ENCODE measurements at regions not wholly inside any gene's neighbourhood (a gene's known extent, or its start where the extent isn't known, plus 50 kb on each side); places are given as distances from the start of the nearest gene placed in this dataset.

DNA sequence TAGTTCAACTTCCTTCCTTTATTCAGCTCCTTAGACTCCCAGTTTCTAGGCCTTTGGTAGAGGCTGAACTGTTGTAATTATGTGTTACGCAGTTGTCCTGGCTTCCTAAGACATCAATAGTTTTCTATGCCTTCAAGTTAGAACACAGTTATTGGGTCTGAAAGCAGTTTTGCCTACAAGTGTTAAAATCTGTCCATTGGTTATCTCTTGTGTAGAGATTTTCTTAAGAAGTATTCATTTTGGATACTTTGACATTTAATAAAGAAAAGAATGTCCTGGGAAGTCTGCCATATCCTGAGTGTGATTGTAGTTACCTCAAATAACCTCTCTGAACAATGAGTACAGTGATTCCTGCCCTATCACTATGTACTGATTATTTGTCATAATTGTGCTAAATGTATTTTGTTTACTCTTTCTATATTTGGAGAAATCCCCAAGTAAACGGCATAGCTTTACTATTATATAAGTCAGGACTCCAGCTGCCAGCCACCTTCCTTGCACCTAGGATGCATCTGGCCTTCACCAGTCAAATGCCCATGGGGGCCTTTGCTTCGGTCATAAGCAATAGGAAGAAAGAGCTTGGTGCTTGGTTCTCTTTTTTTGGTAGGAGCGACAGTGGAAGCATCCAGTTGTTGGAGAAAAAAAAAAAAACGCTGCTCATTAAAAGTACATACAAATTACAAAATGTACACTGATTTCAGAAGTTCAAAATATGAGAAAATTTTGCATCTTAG lies 449.5 kb upstream of the PKDCC start:
- DNase-seq (ENCODE audit: low read depth), result no peak

DNA sequence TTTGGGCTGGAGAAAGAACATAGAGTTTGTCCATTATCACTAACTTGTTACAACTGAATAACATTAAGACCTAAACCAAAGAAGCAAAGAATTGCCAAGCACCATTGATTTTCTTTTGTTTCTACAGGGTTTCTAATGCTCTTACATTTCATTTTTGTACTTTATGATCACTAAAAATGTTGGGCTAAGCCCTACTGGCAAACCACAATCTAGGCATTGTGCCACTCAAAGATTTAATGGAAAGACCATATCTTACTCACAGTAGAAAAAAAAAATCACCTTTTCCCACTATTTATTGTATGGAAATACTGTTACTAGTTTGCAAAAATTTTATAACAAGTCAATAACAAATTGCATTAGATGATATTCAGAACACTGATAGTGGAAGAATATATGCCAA lies 447.4 kb upstream of the PKDCC start:
- DNase-seq (ENCODE audit: low read depth), result no peak

DNA sequence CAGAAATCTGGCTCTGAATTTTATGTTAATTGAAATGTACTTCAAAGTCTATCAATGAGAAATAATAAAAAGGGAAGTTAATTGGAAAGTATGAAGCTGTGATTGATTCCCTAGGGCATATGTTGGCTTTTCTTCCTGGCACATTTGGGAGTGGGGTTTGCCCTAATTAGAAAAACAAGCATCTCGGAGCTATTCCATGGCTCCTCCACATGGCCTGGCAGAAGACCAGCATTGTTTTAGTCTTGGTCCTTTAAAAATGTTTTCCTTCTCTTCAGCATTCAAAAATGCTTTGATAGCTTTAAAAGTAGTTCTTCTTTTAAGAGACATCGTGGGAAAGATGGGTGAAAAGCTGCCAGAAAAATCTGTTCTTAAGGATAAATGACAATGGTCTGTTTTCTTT lies 445.5 kb upstream of the PKDCC start:
- DNase-seq (ENCODE audit: low read depth), result no peak

DNA sequence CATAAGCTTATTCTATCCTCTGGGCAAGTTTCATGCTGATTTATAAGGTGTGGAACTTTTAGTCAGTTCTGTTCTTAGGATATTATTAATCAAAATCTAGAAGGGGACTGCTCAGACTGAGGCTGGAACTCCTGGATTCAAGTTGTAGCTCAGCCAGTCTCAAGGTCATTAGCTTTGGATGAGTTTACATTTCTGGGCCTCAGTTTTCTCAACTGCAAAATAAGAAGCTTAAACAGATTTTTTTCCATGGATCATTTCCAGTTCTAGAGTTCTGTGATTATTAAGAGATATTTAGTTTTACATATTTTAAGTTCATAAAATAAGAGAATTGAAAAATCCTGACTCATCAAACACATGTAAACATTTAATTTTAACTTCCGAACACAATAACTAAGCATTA lies 442.5 kb upstream of the PKDCC start:
- DNase-seq (ENCODE audit: low read depth), result no peak

DNA sequence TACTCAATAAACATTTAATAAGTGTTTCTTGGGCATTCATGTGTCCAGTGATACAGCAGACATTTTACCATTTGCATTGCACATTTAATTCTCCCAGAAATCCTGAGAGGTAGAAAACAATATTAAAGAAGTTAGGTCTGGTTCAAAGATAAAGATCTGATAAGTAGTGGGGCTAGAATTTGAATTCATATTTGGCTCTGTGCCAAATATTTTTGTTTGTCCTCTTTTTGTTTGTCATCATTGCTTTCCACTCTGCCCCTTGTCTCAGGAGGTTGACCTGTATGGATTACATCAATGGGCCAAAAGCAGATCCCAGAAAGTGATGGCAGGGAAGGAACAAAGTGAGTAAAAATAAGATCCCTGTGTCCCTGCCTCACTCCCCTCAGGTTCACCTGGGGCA lies 441.9 kb upstream of the PKDCC start:
- no peak for DNase-seq (ENCODE audit: low read depth)

DNA sequence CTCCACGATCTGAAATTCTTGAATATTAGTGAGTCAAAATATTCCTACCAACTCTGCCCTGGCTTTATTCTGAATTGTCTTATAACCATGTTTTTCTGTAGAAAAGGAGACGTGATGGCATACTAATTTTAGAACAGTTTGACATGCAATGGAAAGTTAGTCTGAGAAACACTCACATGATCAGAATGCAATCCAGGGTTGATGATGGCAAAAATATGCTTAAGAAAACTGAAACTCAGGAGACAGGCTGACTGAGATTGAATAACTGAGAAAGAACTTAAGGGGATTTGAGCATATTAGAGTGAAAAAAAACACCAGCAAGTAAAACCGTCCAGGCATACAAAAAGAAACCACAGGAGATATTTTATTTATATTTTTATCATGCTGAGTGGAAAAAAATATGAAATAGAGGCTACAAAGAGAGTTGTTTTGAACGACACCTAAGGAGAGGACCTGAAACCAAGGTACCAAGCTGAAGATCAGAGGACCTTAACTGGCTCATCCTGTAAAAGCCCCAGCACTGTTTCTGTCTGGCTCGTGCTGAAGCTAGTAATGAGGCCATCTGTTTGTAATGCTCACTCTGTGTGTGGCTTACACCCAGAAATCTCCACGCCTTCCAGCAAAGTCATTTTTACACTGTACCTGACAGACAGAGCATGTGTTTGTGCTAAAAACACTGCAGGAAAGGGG lies 437.2 kb upstream of the PKDCC start:
- DNase-seq (ENCODE audit: low read depth), result no peak

DNA sequence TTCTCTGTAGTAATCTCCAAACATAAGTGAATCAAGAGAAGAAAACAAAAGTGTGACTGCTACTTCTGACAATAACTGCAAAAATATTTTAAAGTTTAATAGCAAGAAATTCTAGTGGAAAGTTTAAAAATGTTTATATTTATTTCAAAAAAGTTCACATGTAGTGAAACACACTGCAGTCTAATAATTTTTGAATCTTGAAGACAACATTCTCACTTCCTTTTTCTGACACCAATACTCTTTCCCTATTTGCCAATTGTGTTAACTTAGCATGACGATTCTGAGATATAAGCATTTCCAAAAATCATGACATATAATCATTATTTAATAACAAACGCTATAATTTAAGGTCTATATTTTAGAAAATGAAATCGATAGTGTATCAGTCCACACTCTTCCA lies 429.1 kb upstream of the PKDCC start:
- no peak for DNase-seq (ENCODE audit: low read depth)

DNA sequence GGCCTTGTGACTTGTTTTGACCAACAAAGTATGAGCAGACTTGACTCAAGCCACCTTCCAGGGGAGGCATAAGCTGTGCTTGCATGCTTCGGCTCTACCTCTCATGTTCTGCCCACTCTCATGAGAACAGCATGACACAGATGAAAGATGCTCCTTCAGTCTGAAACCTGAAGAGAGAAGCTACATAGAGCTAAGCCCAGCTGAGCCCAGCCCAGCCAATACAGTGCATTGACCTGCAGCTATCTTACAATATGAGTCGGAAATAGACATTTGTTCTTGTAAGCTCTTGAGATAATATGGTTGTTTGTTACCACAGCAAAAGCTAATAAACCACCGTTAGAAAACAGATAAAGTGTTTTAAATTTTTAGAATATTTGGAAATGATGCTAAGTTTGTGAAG lies 426.7 kb upstream of the PKDCC start:
- no peak for DNase-seq (ENCODE audit: low read depth)

DNA sequence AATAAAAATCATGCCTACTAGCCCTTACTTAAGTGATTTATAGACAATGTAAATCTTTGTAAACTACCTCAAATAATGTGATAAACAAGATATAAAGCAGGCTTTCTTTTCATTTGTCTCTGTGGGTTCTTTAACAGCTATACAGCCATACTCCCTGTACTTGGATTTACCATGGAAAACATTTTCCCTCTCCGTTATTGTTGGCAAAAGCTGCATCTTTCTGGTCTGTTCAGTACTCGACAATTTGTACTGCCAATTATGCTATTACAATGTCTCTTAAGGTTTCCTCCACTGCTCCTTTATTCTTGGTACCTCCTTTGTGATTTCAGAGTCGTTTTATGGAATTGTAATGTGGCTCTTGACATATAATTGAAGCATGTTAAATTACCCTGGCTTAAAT lies 426.3 kb upstream of the PKDCC start:
- DNase-seq (ENCODE audit: low read depth), result no peak

DNA sequence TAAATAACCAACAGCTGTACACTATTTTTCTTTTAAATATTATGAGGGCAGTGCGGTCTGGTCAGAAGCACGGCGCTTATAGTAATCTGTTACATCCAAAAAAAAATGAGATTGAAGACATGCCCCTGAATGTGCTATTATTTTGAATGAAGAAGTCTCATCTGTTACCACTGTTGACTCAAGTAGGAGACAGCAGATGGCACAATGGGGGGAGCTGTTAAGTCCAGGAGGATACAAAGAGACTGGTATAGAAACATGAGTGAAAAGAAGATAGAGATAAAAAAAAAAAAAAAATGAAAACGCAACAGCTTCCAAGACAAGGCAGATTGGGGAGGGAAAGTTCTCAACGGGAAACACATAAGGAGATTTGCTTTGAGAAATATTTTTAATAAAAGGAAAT lies 425.5 kb upstream of the PKDCC start:
- no peak for DNase-seq (ENCODE audit: low read depth)

DNA sequence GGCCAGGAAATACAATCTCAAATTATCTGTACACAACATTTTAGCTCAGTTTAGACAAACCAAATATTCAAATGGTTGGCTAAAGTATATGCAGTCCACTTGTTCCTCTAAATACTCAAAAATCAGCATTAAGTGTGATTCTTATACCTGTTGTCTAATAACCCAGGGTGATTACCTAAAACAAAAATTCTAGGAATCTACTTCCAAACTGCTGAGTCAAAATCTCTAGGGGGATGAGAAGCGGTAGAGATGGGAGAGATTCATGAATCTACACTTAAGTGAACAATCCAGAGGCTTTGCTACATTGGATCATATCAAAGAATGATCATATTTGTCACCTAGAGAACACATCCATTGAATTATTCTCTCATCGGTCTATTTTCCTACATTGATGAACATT lies 420.9 kb upstream of the PKDCC start:
- DNase-seq (ENCODE audit: low read depth), result no peak

DNA sequence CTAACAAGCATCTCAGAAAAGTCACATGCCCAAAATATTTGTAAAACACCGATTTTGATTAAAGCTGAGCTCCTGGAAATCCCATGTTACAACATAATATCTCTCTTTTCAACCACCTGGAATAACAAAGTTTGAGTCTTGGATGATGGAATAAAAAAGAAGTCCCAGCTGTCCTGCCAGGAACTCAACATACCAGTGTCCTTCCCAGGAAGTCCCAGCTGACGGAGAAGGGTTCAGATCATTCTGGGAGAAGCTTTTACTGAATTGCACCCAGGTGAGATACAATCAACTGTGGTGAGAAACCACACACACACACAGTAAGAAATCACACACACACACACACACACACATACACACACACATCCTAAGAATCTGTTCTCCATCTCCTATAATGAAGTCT lies 413.1 kb upstream of the PKDCC start:
- DNase-seq (ENCODE audit: low read depth), result no peak

DNA sequence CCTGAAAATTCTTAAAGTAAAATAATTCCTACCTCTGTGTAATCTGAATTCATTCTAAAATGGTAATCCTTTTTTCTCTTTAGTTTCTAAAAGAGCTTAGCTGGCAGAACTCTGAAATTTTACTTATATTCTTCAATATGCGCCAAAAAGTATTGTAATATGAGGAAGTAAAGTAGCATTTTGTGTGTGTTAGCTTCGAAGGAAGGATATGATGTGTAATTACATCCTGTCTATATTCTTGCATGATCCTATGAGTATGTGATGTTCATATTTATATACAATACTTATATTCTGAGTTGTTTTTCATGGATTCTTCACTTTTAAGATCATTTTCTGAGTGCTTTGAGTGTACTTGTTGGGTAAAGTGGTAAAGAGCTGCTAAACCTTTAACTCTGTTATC lies 402.9 kb upstream of the PKDCC start:
- no peak for DNase-seq (ENCODE audit: low read depth)

DNA sequence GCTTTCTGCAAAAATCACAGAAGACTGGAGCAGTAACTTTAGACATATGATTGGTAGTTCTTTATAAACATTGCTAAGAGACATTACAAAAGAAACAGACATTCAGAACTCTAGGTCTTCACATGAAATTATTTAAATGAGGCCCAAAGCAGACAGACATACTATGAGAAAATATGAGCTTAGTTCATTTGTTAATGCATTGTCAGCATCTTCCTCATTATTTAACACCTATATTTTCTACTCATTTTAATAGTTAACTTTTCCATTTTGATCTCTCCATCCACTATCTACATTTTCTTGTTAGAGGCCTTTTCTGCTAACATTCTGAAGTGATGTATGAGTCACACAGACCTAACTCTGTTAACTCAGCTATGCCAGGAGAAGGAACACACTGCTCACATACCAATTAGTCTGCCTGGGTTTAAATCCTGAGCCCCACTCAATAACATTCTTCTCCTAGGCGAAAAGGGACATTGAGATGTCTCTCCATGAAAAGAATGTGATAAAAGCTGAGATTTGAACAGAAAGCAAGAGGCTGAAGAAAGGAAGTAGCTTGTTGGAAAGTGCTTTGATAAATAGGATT lies 400.3 kb upstream of the PKDCC start:
- DNase-seq (ENCODE audit: low read depth), result no peak

DNA sequence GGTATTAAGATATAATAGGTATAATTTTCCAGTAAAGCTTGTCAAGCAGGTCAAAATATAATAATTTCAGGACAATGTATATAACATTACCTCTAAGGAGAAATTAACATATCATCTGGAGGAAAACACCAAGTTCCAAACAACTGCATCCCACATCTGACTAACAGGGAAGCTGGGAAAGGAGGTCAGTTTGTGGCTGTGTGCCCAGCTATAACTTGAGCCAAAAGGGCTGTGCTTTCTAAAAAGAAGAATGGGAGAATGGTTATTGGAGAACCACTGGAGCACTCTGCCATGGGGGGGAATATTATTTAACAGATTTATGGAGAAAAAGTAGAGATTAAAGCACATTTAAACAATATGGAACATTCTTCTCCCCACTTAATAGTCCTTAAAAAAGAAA lies 390.6 kb upstream of the PKDCC start:
- DNase-seq (ENCODE audit: low read depth), result no peak

DNA sequence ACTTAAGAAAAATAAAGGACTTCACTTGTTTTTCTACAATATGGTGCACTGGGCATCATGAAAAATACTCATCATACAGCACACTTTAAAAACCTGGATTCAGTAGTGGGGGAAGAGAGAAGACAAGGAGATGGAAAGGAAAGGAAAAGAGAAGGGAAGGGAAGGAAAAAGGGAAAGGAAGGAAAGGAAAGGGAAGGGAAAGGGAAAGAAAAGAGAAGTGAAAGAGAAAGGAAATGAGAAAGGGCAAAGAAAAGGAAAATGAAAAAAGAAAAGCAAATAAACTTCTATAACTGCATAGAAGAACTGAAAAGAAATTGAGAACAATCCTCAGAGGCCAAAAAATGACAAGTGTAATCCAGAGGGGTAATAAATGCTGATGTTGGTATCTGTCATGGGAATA lies 388.1 kb upstream of the PKDCC start:
- DNase-seq (ENCODE audit: low read depth), result no peak

DNA sequence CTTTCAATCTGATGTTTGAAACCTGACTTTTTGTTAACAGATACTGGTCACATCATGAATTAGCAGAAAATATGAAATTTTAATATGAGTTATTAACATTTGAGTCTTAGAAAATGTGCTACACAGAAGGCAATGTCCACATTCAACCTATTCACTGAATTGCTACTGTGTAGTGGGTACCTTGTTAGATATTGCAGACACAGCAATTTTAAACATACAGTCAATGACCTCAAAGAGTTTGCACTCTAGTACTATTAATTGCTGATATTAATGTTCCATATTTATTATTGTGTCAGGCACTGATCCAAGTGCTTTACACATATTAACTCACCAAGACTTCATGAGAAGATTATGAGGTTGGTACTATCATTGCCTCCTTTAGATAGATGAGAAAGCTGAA lies 385.4 kb upstream of the PKDCC start:
- DNase-seq (ENCODE audit: low read depth), result no peak

DNA sequence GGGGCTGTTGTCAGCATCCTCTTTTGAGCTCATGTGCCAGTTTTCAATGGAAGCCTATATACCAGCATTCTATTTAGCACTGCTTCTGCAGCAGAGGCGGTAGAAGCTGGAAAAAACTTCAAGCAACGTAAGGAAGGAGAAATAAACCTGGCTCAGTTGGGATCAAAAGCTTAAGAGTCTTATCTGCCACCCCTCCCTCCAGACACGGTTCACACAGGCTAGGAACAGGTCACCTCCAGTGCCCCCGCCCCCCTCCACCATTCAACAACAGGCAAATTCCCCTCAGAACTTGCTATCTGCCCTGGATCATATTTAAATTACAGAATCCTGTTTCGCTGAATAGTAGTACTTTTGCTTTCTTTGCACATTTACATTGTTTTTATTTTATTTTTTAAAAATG lies 384.8 kb upstream of the PKDCC start:
- DNase-seq (ENCODE audit: low read depth), result no peak

DNA sequence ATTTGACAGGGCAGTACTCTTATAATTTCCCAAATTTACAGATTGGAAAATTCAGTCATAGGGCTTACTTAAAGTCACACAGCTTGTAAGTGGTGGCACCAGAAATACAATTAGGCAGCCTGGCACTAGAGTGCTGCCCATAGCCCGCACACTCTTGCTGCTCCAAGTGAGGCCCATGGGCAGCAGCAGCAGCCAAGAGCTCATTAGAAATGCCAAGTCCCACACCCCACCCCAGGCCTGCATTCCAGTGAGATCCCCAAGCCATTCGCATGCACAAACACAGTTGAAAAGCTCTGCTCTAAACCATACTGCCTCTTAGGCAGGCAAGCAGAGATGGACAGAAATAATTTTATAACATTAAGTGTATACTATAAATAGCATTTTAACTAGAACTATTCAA lies 379.3 kb upstream of the PKDCC start:
- no peak for DNase-seq (ENCODE audit: low read depth)

DNA sequence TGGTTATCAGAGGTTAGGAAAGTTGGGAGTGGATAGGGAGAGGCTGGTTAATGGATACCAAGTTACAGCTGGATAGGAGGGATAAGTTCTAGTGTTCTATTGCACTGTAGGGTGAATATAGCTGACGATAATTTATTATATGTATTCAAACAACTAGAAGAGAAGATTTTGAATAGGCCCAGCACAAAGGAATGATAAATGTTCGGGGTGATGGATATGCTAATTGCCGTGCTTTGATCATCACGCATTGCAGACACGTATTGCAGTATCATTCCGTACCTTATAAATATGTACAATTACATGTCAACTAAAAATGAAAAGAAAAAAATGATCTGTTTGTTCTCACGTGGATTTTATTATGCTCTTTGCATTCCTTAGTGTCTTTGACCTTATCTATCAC lies 369.2 kb upstream of the PKDCC start:
- no peak for DNase-seq (ENCODE audit: low read depth)

DNA sequence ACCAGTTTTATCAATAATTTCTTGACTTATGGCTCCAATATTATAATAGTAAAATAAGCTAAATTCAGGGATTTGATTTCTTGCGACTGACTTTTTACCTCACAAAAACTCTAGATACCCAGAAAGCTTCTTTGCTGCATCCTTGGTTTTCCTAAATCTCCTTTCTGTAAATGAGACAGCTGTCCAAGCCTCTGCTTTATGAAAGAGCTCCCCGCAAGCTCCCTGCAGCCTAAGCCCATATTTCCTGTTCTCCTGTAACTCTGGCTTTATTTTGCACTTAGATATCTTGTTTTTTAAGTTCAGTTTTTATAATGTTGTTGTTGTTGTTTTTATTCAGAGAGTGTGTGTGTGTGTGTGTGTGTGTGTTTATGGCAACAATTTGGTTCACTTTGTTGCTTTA lies 361.7 kb upstream of the PKDCC start:
- no peak for DNase-seq (ENCODE audit: low read depth)

DNA sequence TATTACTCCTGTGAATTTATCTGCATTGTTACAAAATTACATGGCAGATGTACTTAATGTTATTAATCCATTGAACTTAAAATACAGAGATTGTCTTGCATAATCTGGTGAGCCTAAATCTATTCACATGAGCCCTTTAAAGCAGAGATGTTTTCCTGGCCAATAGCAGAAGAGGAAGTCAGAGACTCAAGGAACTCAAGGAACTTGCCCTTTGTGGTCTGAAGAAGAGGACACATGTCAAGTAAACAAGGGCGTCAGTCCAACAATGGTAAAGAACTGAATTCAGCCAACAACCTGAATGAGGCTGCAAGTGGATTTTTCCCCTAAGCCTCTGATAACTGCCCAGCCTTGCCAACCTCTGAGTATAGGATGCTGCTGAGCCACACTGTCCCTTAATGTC lies 356.3 kb upstream of the PKDCC start:
- no peak for DNase-seq (ENCODE audit: low read depth)

DNA sequence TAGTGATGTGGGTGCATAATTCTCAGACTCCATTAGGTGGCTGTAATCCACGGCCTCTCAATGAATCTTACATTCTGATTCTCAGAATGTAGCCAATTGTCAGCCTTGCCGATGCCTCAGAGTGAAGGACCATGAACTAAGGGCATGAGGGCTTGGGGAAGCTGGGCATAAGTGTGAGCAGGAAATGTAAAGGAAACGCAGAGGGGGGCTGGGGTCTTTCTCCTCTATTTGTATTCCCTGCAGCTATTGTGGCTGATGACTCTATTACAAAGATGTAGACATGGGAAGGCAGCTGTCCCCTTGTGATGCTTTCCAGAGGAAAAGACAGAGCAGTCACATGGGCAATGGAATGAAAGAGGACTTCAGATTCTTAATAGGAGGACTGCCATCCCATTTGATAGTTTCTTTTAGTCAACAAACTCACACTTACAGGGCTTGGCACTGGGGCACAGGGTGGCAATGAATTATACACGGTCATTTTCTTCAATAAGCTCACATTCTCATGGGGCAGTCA lies 353.2 kb upstream of the PKDCC start:
- no peak for DNase-seq (ENCODE audit: low read depth)
